AG04449 (cell line): ENCODE measurements at regions not wholly inside any gene's neighbourhood (a gene's known extent, or its start where the extent isn't known, plus 50 kb on each side); places are given as distances from the start of the nearest gene placed in this dataset.
"Not testable (repeated sequence)": the region's sequence is repeated elsewhere in the genome, so short reads cannot be mapped to it uniquely, and the experiment has no call there.

Experiments used
- CTCF ChIA-PET: fragments of 350-600 bp; formaldehyde crosslinking; extraction: SDS; loops from one replicate; lab custom pipeline; 2021; ENCODE audit warnings: antibody characterized with exemption; lab: Yijun Ruan, JAX
- POLR2A ChIA-PET: fragments of 400-600, 350-600 bp; formaldehyde crosslinking; extraction: SDS; loops from one replicate; lab custom pipeline; 2020; ENCODE audit warnings: antibody characterized with exemption, inconsistent platforms; lab: Yijun Ruan, JAX
- DNase-seq: peaks from one replicate; pipeline ENCODE4 v3.0.0-alpha.2; 2010; ENCODE audit warnings: low read depth, low spot score
- H3K4me3 ChIP-seq: 2 replicates; pipeline ENCODE4 v1.5.1; 2011; ENCODE audit warnings: low read depth, mild to moderate bottlenecking, control low read depth, low read length
- CTCF ChIP-seq: IDR thresholded peaks from one replicate; pipeline ENCODE4 v1.5.1; 2011; ENCODE audit warnings: mild to moderate bottlenecking, moderate library complexity, low read length, control low read depth, inconsistent platforms; ENCODE audit not compliant: insufficient read depth; ENCODE audit errors: missing control alignments

GRCh38 chr18:28281400-28281799 lies 104.5 kb upstream of the CDH2 start:
- TF ChIP-seq CTCF = no peak
- H3K4me3 ChIP-seq = no peak overlapping the region
- CTCF ChIA-PET = no interaction called here
- POLR2A ChIA-PET = no interaction called here
- DNase-seq = no peak

- CTCF ChIA-PET = no interaction called here
- no peak for DNase-seq
- POLR2A ChIA-PET = no interaction called here
- no peak overlapping the region for H3K4me3 ChIP-seq
- TF ChIP-seq CTCF = no peak
Observed at GRCh38 chr18:28269750-28270149, 92.8 kb upstream of the CDH2 start.

GRCh38 chr18:28267878-28268625 lies 91.1 kb upstream of the CDH2 start:
- ChIA-PET CTCF (no interaction called here), POLR2A (no interaction called here)
- H3K4me3 ChIP-seq = no peak overlapping the region
- no peak for DNase-seq
- TF ChIP-seq CTCF = no peak

GRCh38 chr18:28267276-28267675 lies 90.3 kb upstream of the CDH2 start:
- no peak for DNase-seq
- ChIA-PET POLR2A (no interaction called here), CTCF (no interaction called here)
- H3K4me3 ChIP-seq = no peak overlapping the region
- TF ChIP-seq CTCF = no peak

GRCh38 chr18:28256166-28256565 lies 79.2 kb upstream of the CDH2 start:
- ChIA-PET POLR2A (no interaction called here), CTCF (no interaction called here)

GRCh38 chr18:28248653-28249052 lies 71.7 kb upstream of the CDH2 start:
- ChIA-PET POLR2A (no interaction called here), CTCF (no interaction called here)
- no peak overlapping the region for H3K4me3 ChIP-seq
- no peak for DNase-seq
- TF ChIP-seq CTCF = no peak

More at GRCh38 chr18:28256166-28256565, 79.2 kb upstream of the CDH2 start:
- no peak overlapping the region for H3K4me3 ChIP-seq
- DNase-seq = no peak
- TF ChIP-seq CTCF = no peak

- H3K4me3 ChIP-seq, CTCF ChIA-PET, DNase-seq, POLR2A ChIA-PET: not testable (repeated sequence)
Observed at GRCh38 chr18:28240626-28241025, 63.7 kb upstream of the CDH2 start.
